Renal cortex interstitium (tissue), 11 donors: ENCODE measurements at regions not wholly inside any gene's neighbourhood (a gene's known extent, or its start where the extent isn't known, plus 50 kb on each side); places are given as distances from the start of the nearest gene placed in this dataset.

Experiments used
- DNase-seq, 11 donors: peaks; one replicate each; pipeline ENCODE4 v3.0.0-alpha.2; 2013; ENCODE audit warnings: low read depth in 9 of 11, low spot score in 4 of 11; ENCODE audit errors: extremely low read depth in 1 of 11

- DNase-seq: no peak
Observed at GRCh38 chr5:133735346-133735745, 123.0 kb upstream of the FSTL4 start.

- DNase-seq: no peak
Observed at GRCh38 chr5:133734916-133735315, 122.6 kb upstream of the FSTL4 start.

- no peak for DNase-seq
Observed at GRCh38 chr5:133732536-133732935, 120.2 kb upstream of the FSTL4 start.

- DNase-seq: no peak
Observed at GRCh38 chr5:133731951-133732350, 119.6 kb upstream of the FSTL4 start.

GRCh38 chr5:133730866-133731265, 118.5 kb upstream of the FSTL4 start:
- DNase-seq: no peak

- no peak for DNase-seq
Observed at GRCh38 chr5:133730346-133730745, 118.0 kb upstream of the FSTL4 start.

GRCh38 chr5:133729800-133730199, 117.5 kb upstream of the FSTL4 start:
- DNase-seq: no peak

- DNase-seq: no peak
Observed at GRCh38 chr5:133728475-133728874, 116.1 kb upstream of the FSTL4 start.

- no peak for DNase-seq
Observed at GRCh38 chr5:133727636-133728035, 115.3 kb upstream of the FSTL4 start.

- no peak for DNase-seq
Observed at GRCh38 chr5:133723651-133724366, 111.5 kb upstream of the FSTL4 start.

- DNase-seq: no peak
Observed at GRCh38 chr5:133723126-133723525, 110.8 kb upstream of the FSTL4 start.

GRCh38 chr5:133721365-133721764, 109.0 kb upstream of the FSTL4 start:
- DNase-seq: no peak

- no peak for DNase-seq
Observed at GRCh38 chr5:133718457-133718856, 106.1 kb upstream of the FSTL4 start.

- no peak for DNase-seq
Observed at GRCh38 chr5:133716532-133717183, 104.3 kb upstream of the FSTL4 start.

- no peak for DNase-seq
Observed at GRCh38 chr5:133715616-133716015, 103.3 kb upstream of the FSTL4 start.

GRCh38 chr5:133715216-133715615, 102.9 kb upstream of the FSTL4 start:
- DNase-seq: no peak

GRCh38 chr5:133714161-133714915, 102.0 kb upstream of the FSTL4 start:
- DNase-seq: no peak

GRCh38 chr5:133713751-133714150, 101.4 kb upstream of the FSTL4 start:
- DNase-seq: no peak

GRCh38 chr5:133713209-133713608, 100.9 kb upstream of the FSTL4 start:
- DNase-seq: no peak

- no peak for DNase-seq
Observed at GRCh38 chr5:133712562-133712961, 100.2 kb upstream of the FSTL4 start.
